Sigmoid colon (tissue), 6 donors: ENCODE measurements at regions not wholly inside any gene's neighbourhood (a gene's known extent, or its start where the extent isn't known, plus 50 kb on each side); places are given as distances from the start of the nearest gene placed in this dataset.

ENCODE experiments used
- DNase-seq: peaks from one replicate; pipeline ENCODE4 v3.0.0-alpha.2; 2019
- H3K27ac ChIP-seq, 4 donors: fragments of 200-600 bp; sonication (generic); one replicate each; pipeline ENCODE4 v1.5.1; 2016 to 2019; ENCODE audit warnings: mild to moderate bottlenecking in 1 of 4
- H3K27me3 ChIP-seq, 3 donors: fragments of 200-600 bp; sonication (generic); one replicate each; pipeline ENCODE4 v1.5.1; 2019; ENCODE audit warnings: mild to moderate bottlenecking in 1 of 3
- H3K36me3 ChIP-seq, 4 donors: fragments of 200-600 bp; sonication (generic); one replicate each; pipeline ENCODE4 v1.5.1; 2016 to 2019
- H3K4me1 ChIP-seq, 4 donors: fragments of 200-600 bp; sonication (generic); one replicate each; pipeline ENCODE4 v1.5.1; 2017 to 2019
- H3K4me3 ChIP-seq, 4 donors: fragments of 200-600 bp; sonication (generic); one replicate each; pipeline ENCODE4 v1.5.1; 2017 to 2019; ENCODE audit warnings: mild to moderate bottlenecking in 2 of 4, moderate library complexity in 1 of 4
- H3K9me3 ChIP-seq, 4 donors: fragments of 200-600 bp in 3 of 4; sonication (generic) in 3 of 4; one replicate each; pipeline versions ENCODE4 v1.5.1 to v1.6.1; 2013 to 2019
- CTCF ChIP-seq, 4 experiments: fragments of 450-650 bp in 3 of 4; fragments of 200-600 bp in 1 of 4; IDR thresholded peaks; one replicate each; pipeline ENCODE4 v1.5.1; 2016 to 2019; ENCODE audit warnings: antibody characterized with exemption in 4 of 4, mild to moderate bottlenecking in 3 of 4, moderate library complexity in 2 of 4
- EP300 ChIP-seq, 4 donors: sonication (generic); formaldehyde crosslinking; IDR thresholded peaks; one replicate each; pipeline ENCODE4 v1.6.1; 2017; ENCODE audit warnings: antibody characterized with exemption in 4 of 4
- POLR2A ChIP-seq, 2 donors: fragments of 450-650 bp; IDR thresholded peaks; one replicate each; pipeline ENCODE4 v1.6.1; 2016; ENCODE audit warnings: antibody characterized with exemption in 2 of 2, mild to moderate bottlenecking in 2 of 2, moderate library complexity in 2 of 2
- POLR2AphosphoS5 ChIP-seq, 4 donors: sonication (generic); formaldehyde crosslinking; IDR thresholded peaks; one replicate each; pipeline ENCODE4 v1.6.1; 2017; ENCODE audit warnings: antibody characterized with exemption in 4 of 4
- WGBS, 2 donors: extraction: QIAGEN DNeasy Blood & Tissue Kit; methylation state at CpG; one replicate each; pipeline ENCODE4 v1.1.7; 2013; 5-methylcytosine and 5-hydroxymethylcytosine counted together
- intact Hi-C: fragments of 100-400 bp; cut with DNase I; formaldehyde crosslinking; loops from one replicate; pipeline ENCODE4 v1.15.1; 2023
- donor health status: healthy with polysubstance abuse.
- donor health status: healthy.

GRCh38 chr7:85452674-85453073 is 265.8 kb upstream of the SEMA3D start:
- DNase-seq, result no peak
- no peaks in the 10 kb centered on the region for H3K9me3 ChIP-seq
- H3K4me3 ChIP-seq, result no peak overlapping the region
- H3K36me3 ChIP-seq, result no peaks in the 10 kb centered on the region
- no peaks in the 10 kb centered on the region for H3K27me3 ChIP-seq
- H3K27ac ChIP-seq, result no peak overlapping the region
- intact Hi-C loops, result no loop called here
- TF ChIP-seq EP300 (IDR thresholded peaks at IDR 0.05) (no peak), POLR2A (IDR thresholded peaks at IDR 0.05) (no peak), CTCF (IDR thresholded peaks at IDR 0.05) (no peak), POLR2AphosphoS5 (IDR thresholded peaks at IDR 0.05) (no peak)
- H3K4me1 ChIP-seq, result no peaks in the 10 kb centered on the region

GRCh38 chr7:85449478-85449877 is 262.6 kb upstream of the SEMA3D start:
- no peaks in the 10 kb centered on the region for H3K4me1 ChIP-seq
- no peak for DNase-seq
- H3K27ac ChIP-seq, result no peak overlapping the region
- intact Hi-C loops, result no loop called here
- no peak overlapping the region for H3K4me3 ChIP-seq
- WGBS, 2 donors, result 80 to 92% methylated on average over 3 of the region's 3 CpGs
- H3K27me3 ChIP-seq, result no peaks in the 10 kb centered on the region
- no peak for TF ChIP-seq POLR2AphosphoS5 (IDR thresholded peaks at IDR 0.05)
- no peak for TF ChIP-seq CTCF (IDR thresholded peaks at IDR 0.05)
- TF ChIP-seq EP300 (IDR thresholded peaks at IDR 0.05), result no peak
- TF ChIP-seq POLR2A (IDR thresholded peaks at IDR 0.05), result no peak
- no peaks in the 10 kb centered on the region for H3K9me3 ChIP-seq
- H3K36me3 ChIP-seq, result no peaks in the 10 kb centered on the region

- H3K4me3 ChIP-seq, result no peak overlapping the region
- no peak overlapping the region for H3K27ac ChIP-seq
- DNase-seq, result no peak
- H3K36me3 ChIP-seq, result no peaks in the 10 kb centered on the region
- H3K27me3 ChIP-seq, result no peaks in the 10 kb centered on the region
- H3K4me1 ChIP-seq, result no peaks in the 10 kb centered on the region
- TF ChIP-seq EP300 (IDR thresholded peaks at IDR 0.05), result no peak
- TF ChIP-seq POLR2A (IDR thresholded peaks at IDR 0.05), result no peak
- no peak for TF ChIP-seq POLR2AphosphoS5 (IDR thresholded peaks at IDR 0.05)
- TF ChIP-seq CTCF (IDR thresholded peaks at IDR 0.05), result no peak
- 83 to 92% methylated on average over 1 of the region's 1 CpG for WGBS, 2 donors
- H3K9me3 ChIP-seq, result no peaks in the 10 kb centered on the region
- intact Hi-C loops, result no loop called here
These were observed 260.1 kb upstream of the SEMA3D start for GRCh38 chr7:85447004-85447403.

GRCh38 chr7:85426487-85426960 is 239.7 kb upstream of the SEMA3D start:
- WGBS, 2 donors, result 88 to 90% methylated on average over 2 of the region's 2 CpGs
- no peaks in the 10 kb centered on the region for H3K9me3 ChIP-seq
- H3K36me3 ChIP-seq, result no peaks in the 10 kb centered on the region
- H3K4me1 ChIP-seq, result no peaks in the 10 kb centered on the region
- TF ChIP-seq CTCF (IDR thresholded peaks at IDR 0.05), result no peak
- TF ChIP-seq EP300 (IDR thresholded peaks at IDR 0.05), result no peak
- no peak for TF ChIP-seq POLR2AphosphoS5 (IDR thresholded peaks at IDR 0.05)
- TF ChIP-seq POLR2A (IDR thresholded peaks at IDR 0.05), result no peak
- H3K4me3 ChIP-seq, result no peak overlapping the region
- no peak overlapping the region for H3K27ac ChIP-seq
- DNase-seq, result no peak
- intact Hi-C loops, result no loop called here
- H3K27me3 ChIP-seq, result no peaks in the 10 kb centered on the region

GRCh38 chr7:85424298-85424697 is 237.4 kb upstream of the SEMA3D start:
- H3K4me1 ChIP-seq, result no peaks in the 10 kb centered on the region
- no peaks in the 10 kb centered on the region for H3K27me3 ChIP-seq
- no peaks in the 10 kb centered on the region for H3K36me3 ChIP-seq
- WGBS, 2 donors, result 87 to 92% methylated on average over 7 of the region's 7 CpGs
- H3K4me3 ChIP-seq, result no peak overlapping the region
- no peak overlapping the region for H3K27ac ChIP-seq
- no peaks in the 10 kb centered on the region for H3K9me3 ChIP-seq
- no peak for TF ChIP-seq CTCF (IDR thresholded peaks at IDR 0.05)
- TF ChIP-seq POLR2A (IDR thresholded peaks at IDR 0.05), result no peak
- intact Hi-C loops, result no loop called here
- no peak for DNase-seq
